CD4-positive, alpha-beta T cell treated with Interferon gamma for 1 hour (primary cell): ENCODE measurements at regions not wholly inside any gene's neighbourhood (a gene's known extent, or its start where the extent isn't known, plus 50 kb on each side); places are given as distances from the start of the nearest gene placed in this dataset.
A peak's percentile ranks its signal among the peaks of the same experiment; 100 is the strongest.

ENCODE experiments used
- DNase-seq: peaks from one replicate; pipeline ENCODE4 v3.0.0-alpha.2; 2020

DNA sequence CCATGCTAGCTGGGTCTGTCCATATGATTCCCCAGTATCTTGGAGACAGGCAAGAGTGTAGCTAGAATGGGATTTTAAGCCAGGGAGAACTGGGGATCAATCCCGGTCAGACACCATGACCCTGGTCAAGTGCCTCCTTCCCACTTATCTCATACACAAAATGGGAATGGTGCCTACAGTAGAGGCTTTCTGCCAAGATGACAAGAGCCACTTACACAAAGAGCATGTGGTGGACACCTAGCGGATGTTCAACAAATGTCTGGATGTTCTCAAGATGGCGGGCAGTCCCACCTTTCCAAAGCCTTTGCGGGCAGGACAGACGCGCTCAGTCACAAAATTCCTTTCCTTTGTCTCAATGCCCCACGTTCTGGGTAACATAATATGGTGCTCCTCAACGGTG, 57.3 kb downstream of the MAF start:
- DNase-seq = no peak

- DNase-seq = peak; percentile 8
Measured at GRCh38 chr16:79542237-79542774, 58.2 kb downstream of the MAF start.

DNA sequence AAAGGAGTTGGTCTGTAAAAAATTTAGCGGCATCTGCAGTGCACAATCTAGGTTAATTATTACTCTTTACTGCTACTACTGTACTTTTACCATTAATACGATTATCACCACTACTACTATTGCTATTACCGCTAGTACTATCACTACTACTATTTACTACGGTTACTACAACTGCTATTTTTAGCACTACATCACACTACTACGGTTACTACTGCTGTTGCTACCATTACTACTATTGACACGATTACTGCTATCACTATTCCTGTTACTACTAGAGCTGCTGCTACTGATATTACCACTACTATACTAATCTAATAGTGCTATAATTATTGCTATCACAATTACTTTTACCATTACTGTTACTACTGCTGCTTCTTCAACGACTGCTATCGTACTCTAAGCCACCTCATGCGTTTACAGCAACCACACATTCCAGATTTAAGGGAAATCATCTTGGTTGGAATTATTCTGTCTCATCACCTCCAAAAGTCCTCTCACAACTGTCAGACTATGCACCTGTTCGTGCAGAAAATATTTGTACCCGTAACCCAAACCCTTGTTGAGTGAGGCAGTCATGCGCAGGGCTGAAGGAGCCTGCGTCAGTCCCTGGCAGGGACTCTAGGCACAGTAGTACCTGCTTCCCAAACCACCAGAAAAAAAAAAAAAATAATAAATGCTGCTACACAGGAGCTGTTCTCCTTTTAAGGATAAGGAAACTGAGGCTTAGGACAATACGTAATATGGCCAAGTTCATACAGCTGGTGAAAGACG, 59.5 kb downstream of the MAF start:
- DNase-seq = no peak

- no peak for DNase-seq
Measured at GRCh38 chr16:79537584-79537983, 63.0 kb downstream of the MAF start.

DNA sequence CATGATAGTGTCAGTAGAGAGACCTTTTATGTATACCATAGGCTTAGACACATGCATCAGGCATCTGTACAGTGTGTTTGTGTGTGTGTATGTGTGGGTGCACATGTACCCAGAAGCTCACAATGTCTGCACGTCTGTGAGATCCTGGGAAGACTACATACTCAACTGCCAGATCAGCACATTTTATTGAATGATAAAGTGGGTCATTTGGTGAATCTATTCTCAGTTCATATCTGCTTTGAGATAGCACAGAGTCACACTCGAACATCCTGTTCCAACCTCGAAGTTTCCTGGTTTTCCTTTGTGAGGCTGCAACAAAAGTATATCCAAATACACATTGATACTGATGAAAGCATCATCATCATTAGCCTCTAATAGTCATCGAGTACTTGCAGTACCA, 63.6 kb downstream of the MAF start:
- no peak for DNase-seq

DNA sequence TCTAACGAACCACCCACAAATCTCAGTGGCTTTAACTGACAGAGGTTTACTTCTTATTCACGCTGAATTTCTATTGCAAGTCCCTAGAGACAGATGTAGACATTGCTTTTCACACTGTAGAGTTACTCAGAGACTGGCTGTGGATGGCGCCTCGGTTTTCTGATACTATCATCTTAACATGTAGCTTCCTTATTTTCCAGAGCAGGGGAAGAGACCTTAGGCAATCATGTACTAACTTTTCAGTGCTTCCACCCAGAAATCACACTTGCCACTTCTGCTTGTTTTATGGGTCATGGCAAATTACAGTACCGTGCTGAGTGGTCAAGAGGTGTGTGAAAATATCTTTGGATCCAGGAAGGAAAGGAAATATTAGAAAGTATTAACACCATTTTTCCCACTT, 65.4 kb downstream of the MAF start:
- no peak for DNase-seq

DNA sequence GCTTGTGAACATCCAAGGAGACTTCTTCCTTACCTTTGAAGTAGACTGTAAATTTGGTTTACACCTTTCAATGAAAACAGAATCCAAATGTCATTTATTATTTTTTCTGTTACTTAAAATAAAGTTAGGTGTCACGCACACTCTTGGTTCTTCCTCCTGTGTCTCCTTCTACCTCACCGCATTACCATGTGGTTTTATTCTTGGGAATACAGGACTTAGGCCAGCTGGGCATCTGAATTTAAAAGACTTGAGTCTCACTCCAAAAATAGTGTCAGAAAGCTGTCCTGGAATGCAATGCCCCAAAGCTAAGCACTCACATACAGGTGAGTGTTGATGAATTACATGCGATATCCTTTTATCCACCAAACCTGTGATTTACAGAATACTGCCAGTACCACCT, 66.4 kb downstream of the MAF start:
- no peak for DNase-seq

- no peak for DNase-seq
Measured at GRCh38 chr16:79533292-79533691, 67.2 kb downstream of the MAF start.

GRCh38 chr16:79532785-79533184, 67.8 kb downstream of the MAF start:
- no peak for DNase-seq

GRCh38 chr16:79532273-79532672, 68.3 kb downstream of the MAF start:
- DNase-seq = no peak

- DNase-seq = no peak
Measured at GRCh38 chr16:79528338-79528737, 72.2 kb downstream of the MAF start.

- no peak for DNase-seq
Measured at GRCh38 chr16:79523971-79524370, 76.6 kb downstream of the MAF start.

DNA sequence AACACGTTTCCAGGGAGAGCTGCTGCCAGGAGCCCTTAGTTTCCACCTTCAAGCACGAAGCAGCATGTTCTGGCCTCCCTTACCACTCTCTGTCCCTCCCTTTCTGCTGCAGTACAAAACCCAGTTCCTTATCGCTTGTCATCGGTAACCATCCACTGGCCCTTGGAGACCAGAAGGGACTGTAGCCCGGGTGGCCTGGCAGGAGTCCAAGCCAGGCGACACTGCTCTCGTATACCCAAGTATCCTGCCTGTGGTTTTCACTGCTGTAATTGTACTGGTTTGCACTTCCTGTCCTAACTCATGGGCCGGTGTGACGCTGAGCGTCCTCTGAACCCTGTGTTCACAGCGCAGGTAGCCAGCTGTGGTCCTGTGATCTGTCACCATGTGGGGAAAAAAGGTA, 81.1 kb downstream of the MAF start:
- peak; percentile 44 for DNase-seq

- DNase-seq = no peak
Measured at GRCh38 chr16:79517156-79517555, 83.4 kb downstream of the MAF start.

DNA sequence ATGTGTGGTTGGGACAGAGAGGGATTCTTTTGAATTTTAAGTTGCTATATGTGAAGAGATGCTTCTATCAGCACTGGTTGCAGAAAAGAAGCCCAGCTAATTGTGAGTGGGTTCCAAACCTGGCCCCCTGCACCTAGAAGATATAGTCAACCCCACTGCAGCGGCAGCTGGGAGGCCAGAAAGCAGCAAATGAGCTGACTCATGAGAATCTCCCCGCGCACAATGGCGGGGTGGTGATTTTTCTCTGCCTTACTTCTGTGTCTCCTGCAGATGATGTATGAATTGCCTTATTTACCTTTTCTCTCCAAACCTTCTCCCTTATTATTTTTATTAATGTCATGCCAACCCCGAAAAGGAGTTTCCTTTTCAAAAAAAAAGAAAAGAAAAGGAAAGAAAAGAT, 89.7 kb downstream of the MAF start:
- DNase-seq = no peak

- no peak for DNase-seq
Measured at GRCh38 chr16:79509906-79510305, 90.6 kb downstream of the MAF start.

DNA sequence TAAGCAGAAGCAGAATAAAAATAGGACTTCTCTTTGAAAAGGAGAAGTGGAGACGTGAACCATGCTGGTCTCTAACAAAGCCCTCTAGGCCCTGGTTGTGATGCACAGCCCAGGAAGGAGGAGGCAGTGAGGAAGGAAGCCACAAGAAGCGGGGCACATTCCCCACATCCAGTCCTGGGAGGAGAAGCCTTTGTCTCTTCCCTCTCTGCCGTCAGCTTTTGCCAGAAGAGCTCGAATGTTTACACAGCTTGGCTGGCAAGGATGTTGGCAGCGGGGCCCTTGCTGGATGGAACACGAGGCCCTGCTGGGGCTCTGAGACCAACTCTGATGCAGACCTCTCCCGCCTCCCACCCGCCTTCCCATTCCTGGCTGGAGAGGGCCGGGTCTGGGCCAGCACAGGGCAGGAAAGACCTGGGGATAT, 91.3 kb downstream of the MAF start:
- no peak for DNase-seq

DNA sequence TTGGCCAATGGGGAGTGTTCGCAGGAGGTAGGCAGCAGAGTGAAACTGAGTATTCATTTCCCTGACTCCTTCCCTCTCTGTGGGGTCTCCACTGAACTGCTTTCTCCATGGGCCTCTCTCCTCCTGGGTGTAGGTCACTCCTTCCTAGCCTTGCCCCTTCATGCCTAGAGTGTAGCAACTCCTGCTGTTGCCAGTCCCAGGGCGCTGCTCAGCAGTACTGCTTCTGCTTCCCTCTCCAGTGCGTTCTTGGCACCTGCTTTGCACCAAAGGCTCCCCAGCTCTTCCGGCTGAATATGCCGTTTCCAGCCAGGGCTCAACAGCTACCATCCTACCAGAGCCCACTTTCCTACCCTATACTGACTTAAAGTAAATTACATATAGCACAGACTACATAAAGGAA, 92.2 kb downstream of the MAF start:
- DNase-seq = no peak

DNA sequence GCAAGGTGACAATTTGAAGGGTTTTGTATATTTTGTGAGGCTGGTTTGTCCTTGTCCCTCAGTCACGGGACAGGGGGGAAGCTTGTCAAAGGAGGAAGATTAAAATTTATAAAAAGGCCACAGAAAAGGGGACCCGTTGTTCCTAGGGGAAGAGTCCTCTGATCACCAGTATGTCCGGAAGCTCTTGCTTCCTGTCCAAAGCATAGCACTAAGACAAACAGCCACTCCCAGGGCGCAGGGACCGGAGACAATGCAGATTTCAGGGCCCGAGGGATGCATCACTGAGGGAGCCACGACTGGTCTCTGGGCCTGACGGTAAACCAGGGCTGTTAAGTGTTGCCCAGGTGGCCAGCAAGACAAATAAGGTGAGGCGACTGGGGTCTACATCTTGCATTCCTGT, 95.2 kb downstream of the MAF start:
- DNase-seq = no peak

- no peak for DNase-seq
Measured at GRCh38 chr16:79503511-79503910, 97.0 kb downstream of the MAF start.

DNA sequence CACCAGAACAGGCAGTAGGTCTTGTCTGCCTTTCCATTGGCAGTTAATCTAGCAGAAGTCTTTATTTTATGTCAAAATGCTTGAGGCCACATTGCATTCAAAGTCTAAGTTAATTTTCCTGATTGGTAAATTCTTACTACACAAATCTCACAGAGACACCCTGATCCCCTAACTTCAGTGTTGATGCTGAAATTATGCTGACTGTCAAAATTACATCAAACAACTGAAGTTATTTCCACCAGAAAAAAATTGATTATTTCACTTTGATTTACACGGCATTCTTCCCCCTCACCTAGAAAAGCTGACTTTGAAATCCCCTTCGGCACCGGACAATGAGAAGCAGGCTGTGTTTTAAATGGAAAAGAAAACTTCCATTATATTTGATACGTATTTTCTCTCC, 99.1 kb downstream of the MAF start:
- DNase-seq = no peak

DNA sequence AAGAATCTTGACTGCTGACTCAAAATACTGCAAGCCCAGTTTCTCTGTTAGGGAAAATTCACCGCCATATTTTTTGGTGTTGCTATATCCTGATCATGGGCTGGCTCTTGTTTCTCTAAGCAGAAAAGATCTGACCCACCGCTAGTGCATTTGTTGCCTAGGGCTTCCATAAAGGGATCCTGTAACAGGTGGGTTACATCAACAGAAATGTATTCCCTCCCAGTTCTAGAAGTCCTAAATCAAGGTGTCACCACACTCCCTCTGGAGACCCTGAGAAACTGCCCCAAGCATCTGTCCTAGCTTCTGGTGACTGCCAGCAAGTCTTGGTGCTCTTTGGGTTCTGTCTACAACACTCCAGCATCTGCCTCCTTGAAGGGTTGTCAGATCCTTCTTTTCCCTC, 99.7 kb downstream of the MAF start:
- no peak for DNase-seq

GRCh38 chr16:79500286-79500685, 100.3 kb downstream of the MAF start:
- no peak for DNase-seq

GRCh38 chr16:79498928-79499327, 101.6 kb downstream of the MAF start:
- no peak for DNase-seq
